ENCODE measurements at regions not wholly inside any gene's neighbourhood (a gene's known extent, or its start where the extent isn't known, plus 50 kb on each side); places are given as distances from the start of the nearest gene placed in this dataset.

- no TSS peak for BruUV-seq (replicated peaks)
- Histone ChIP-seq H2AFZ (replicated peaks; ENCODE audit: low read length, poor library complexity) (no peak overlapping the region), H2AK9ac (replicated peaks; ENCODE audit: low read depth, low read length, poor library complexity) (no peak overlapping the region), H3K36me3 (ENCODE audit: control insufficient read depth, insufficient read depth, low read length) (no peaks in the 10 kb centered on the region), H2AK5ac (ENCODE audit: low read depth, low read length) (no peak overlapping the region), H3K9ac (ENCODE audit: low read depth, low read length) (no peak overlapping the region), H3K4ac (ENCODE audit: low read depth, low read length) (no peak overlapping the region), H3K9me3 (ENCODE audit: control insufficient read depth, insufficient read depth, low read length) (no peaks in the 10 kb centered on the region), H3K4me3 (ENCODE audit: insufficient read depth, low read depth, low read length) (no peak overlapping the region), H3K79me1 (ENCODE audit: low read depth in 1 of 2, low read length in 2 of 2) (no peaks in the 10 kb centered on the region), H3K4me1 (ENCODE audit: control insufficient read depth, insufficient read depth, low read length) (peaks cover 5% of the 10 kb centered on the region), H3K18ac (ENCODE audit: low read depth, low read length) (no peak overlapping the region), H4K91ac (ENCODE audit: insufficient read depth, low read depth, low read length) (no peak overlapping the region), H2BK15ac (ENCODE audit: low read depth, low read length) (no peak overlapping the region), H3K27me3 (ENCODE audit: control insufficient read depth, insufficient read depth, low read length) (no peaks in the 10 kb centered on the region), H2BK20ac (ENCODE audit: low read depth, low read length) (no peak overlapping the region), H3K9me1 (ENCODE audit: insufficient read depth, low read length) (peaks cover 5% of the 10 kb centered on the region; the same call in 1 of the 2 replicates), H4K5ac (ENCODE audit: low read depth, low read length) (no peak overlapping the region), H3K56ac (ENCODE audit: extremely low read depth, insufficient read depth, low read length) (no peak overlapping the region), H4K20me1 (ENCODE audit: insufficient read depth, low read length) (no peaks in the 10 kb centered on the region), H3K23ac (ENCODE audit: low read depth, low read length) (no peak overlapping the region), H3K4me2 (ENCODE audit: low read depth, low read length) (no peak overlapping the region), H2BK120ac (ENCODE audit: low read depth, low read length) (no peak overlapping the region), H2BK5ac (ENCODE audit: low read depth, low read length, poor library complexity, severe bottlenecking) (no peak overlapping the region), H3K27ac (ENCODE audit: insufficient read depth, low read length) (no peak overlapping the region), H4K8ac (ENCODE audit: low read depth in 2 of 2, low read length in 2 of 2) (no peak overlapping the region), H3K14ac (replicated peaks; ENCODE audit: low read depth, low read length) (no peak overlapping the region)
- ChIA-PET CTCF (no interaction called here), POLR2A (ENCODE audit: unreplicated experiment) (no interaction called here)
- intact Hi-C loops (cut with micrococcal nuclease) (no loop called here), in situ Hi-C loops (cut with MboI; ENCODE audit: low sequenced_read_pairs) (no loop called here), dilution Hi-C loops (cut with HindIII; ENCODE audit: low sequenced_read_pairs, unreplicated experiment) (no loop called here)
- DNase-seq, result no peak
- TF ChIP-seq FOS (IDR thresholded peaks at IDR 0.05; ENCODE audit: low read depth, low read length) (no peak), CHD1 (IDR thresholded peaks at IDR 0.05; ENCODE audit: low read depth, low read length) (no peak), ELK1 (IDR thresholded peaks at IDR 0.05; ENCODE audit: borderline replicate concordance, low read depth, low read length) (no peak), USF2 (IDR thresholded peaks at IDR 0.05; ENCODE audit: low read depth, low read length) (no peak), RCOR1 (IDR thresholded peaks at IDR 0.05; ENCODE audit: insufficient replicate concordance, low read length) (no peak), MXI1 (IDR thresholded peaks at IDR 0.05; ENCODE audit: borderline replicate concordance, low read depth, low read length) (no peak), MAFK (IDR thresholded peaks at IDR 0.05; ENCODE audit: low read depth, low read length) (no peak), POLR2A (IDR thresholded peaks at IDR 0.05; ENCODE audit: low read depth, low read length) (no peak), CEBPB (IDR thresholded peaks at IDR 0.05; ENCODE audit: low read depth, low read length) (no peak), CTCF (conservative IDR thresholded peaks at IDR 0.05; ENCODE audit: low read depth, low read length) (no peak), SMC3 (IDR thresholded peaks at IDR 0.05; ENCODE audit: low read depth, low read length) (no peak), MAZ (IDR thresholded peaks at IDR 0.05; ENCODE audit: borderline replicate concordance, low read depth, low read length) (no peak), RAD21 (IDR thresholded peaks at IDR 0.05; ENCODE audit: low read length) (no peak), RFX5 (IDR thresholded peaks at IDR 0.05; ENCODE audit: low read depth, low read length) (no peak), NFE2L2 (IDR thresholded peaks at IDR 0.05; ENCODE audit: low read depth, low read length) (no peak), BHLHE40 (IDR thresholded peaks at IDR 0.05; ENCODE audit: low read depth, low read length) (no peak)
- WGBS, 2 experiments (ENCODE audit: extremely low coverage in 2 of 2, insufficient read length in 1 of 2), result no CpG with 5 or more reads among the region's 2 CpGs
- ATAC-seq (ENCODE audit: low read depth), result no peak
Observed at GRCh38 chr6:3921663-3922062, 72.5 kb downstream of the FAM50B start.

Data from IMR-90 (cell line).